ENCODE measurements at regions not wholly inside any gene's neighbourhood (a gene's known extent, or its start where the extent isn't known, plus 50 kb on each side); places are given as distances from the start of the nearest gene placed in this dataset.

GRCh38 chr6:118706702-118707101 lies 55.3 kb upstream of the CEP85L start:
- TF ChIP-seq RAD21 (IDR thresholded peaks at IDR 0.05 in 1 of 2, conservative IDR thresholded peaks at IDR 0.05 in 1 of 2; ENCODE audit: low read depth in 2 of 2, low read length in 2 of 2) (no peak), MAX (IDR thresholded peaks at IDR 0.05) (no peak), TAF1 (IDR thresholded peaks at IDR 0.05; ENCODE audit: low read depth, low read length) (no peak), MAFK (IDR thresholded peaks at IDR 0.05; ENCODE audit: low read depth, low read length) (no peak)

Measured in H1 (cell line).